Endothelial cell (in vitro differentiated cells): ENCODE measurements at regions not wholly inside any gene's neighbourhood (a gene's known extent, or its start where the extent isn't known, plus 50 kb on each side); places are given as distances from the start of the nearest gene placed in this dataset.

ENCODE experiments used
- DNase-seq: peaks from one replicate; pipeline ENCODE4 v3.0.0; 2021; ENCODE audit warnings: low spot score
- H3K27ac Mint-ChIP-seq: one replicate; pipeline ENCODE4 v1.8.0; 2021; ENCODE audit warnings: mixed read lengths, inconsistent platforms; ENCODE audit not compliant: unreplicated experiment
- H3K27me3 Mint-ChIP-seq: one replicate; pipeline ENCODE4 v1.8.0; 2021; ENCODE audit warnings: mild to moderate bottlenecking, moderate library complexity, mixed read lengths, inconsistent platforms; ENCODE audit not compliant: unreplicated experiment
- H3K36me3 Mint-ChIP-seq: one replicate; pipeline ENCODE4 v1.8.0; 2021; ENCODE audit warnings: mild to moderate bottlenecking, low read depth, mixed read lengths, inconsistent platforms; ENCODE audit not compliant: unreplicated experiment
- H3K4me1 Mint-ChIP-seq: one replicate; pipeline ENCODE4 v1.8.0; 2021; ENCODE audit warnings: mild to moderate bottlenecking, mixed read lengths, inconsistent platforms; ENCODE audit not compliant: unreplicated experiment
- H3K4me3 Mint-ChIP-seq: one replicate; pipeline ENCODE4 v1.8.0; 2021; ENCODE audit warnings: mild to moderate bottlenecking, mixed read lengths, inconsistent platforms; ENCODE audit not compliant: unreplicated experiment
- H3K9me3 Mint-ChIP-seq: one replicate; pipeline ENCODE4 v1.8.0; 2021; ENCODE audit warnings: mixed read lengths, inconsistent platforms; ENCODE audit not compliant: unreplicated experiment
- CTCF ChIP-seq: fragments of 200-600 bp; sonication (generic); IDR thresholded peaks from one replicate; pipeline ENCODE4 v1.5.0; 2021; ENCODE audit warnings: antibody characterized with exemption; ENCODE audit not compliant: unreplicated experiment

DNA sequence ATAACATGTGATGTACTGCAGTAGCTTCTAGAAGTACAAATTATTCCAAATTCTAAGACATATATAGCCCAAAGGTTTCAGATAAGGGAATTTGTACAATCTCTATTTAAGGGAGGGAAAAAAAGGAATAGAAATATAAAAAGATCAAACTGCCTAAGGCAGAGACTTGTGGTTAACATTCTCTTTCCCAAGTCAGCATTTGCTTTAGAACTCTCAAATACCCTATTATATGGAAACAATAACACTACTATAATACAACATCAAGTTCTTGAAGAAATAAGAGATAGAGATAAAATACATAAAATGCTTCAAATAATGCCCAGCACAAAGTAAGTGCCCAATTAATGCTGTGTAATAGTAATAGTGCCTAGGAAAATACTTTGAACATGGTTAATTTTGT lies 123.1 kb downstream of the CRPPA start:
- no peak for TF ChIP-seq CTCF
- Mint-ChIP-seq H3K4me1 (peaks cover 37% of the 10 kb centered on the region), H3K36me3 (no peaks in the 10 kb centered on the region), H3K4me3 (no peak overlapping the region), H3K27me3 (no peaks in the 10 kb centered on the region), H3K9me3 (no peaks in the 10 kb centered on the region), H3K27ac (no peak overlapping the region)
- no peak for DNase-seq

DNA sequence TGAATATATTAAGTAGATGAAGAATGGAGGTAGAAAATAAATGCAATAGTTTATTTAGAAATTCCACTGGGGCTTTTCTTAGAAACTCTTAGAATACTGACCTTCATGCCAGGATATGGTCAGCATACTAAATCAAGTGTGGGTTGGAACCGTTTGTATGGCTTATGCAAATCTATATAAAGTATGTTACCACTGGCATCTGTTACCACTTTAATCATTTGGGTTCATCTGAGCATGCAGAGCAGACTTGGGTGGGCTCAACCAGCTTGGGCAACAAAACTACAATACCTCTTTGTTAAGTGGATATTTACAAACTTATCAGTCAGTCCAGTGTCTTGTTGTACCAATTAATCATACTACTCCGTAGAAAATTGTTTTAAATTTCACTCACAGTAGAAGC lies 125.8 kb downstream of the CRPPA start:
- no peaks in the 10 kb centered on the region for H3K36me3 Mint-ChIP-seq
- no peak for DNase-seq
- H3K27ac Mint-ChIP-seq = no peak overlapping the region
- peaks cover 47% of the 10 kb centered on the region for H3K4me1 Mint-ChIP-seq
- no peak overlapping the region for H3K4me3 Mint-ChIP-seq
- TF ChIP-seq CTCF = no peak
- H3K9me3 Mint-ChIP-seq = no peaks in the 10 kb centered on the region
- H3K27me3 Mint-ChIP-seq = no peaks in the 10 kb centered on the region

GRCh38 chr7:16293669-16294425 lies 127.5 kb downstream of the CRPPA start:
- DNase-seq = no peak
- Mint-ChIP-seq H3K27ac (no peak overlapping the region), H3K4me3 (no peak overlapping the region), H3K4me1 (peaks cover 50% of the 10 kb centered on the region), H3K9me3 (no peaks in the 10 kb centered on the region), H3K36me3 (no peaks in the 10 kb centered on the region), H3K27me3 (no peaks in the 10 kb centered on the region)
- no peak for TF ChIP-seq CTCF

- no peak for TF ChIP-seq CTCF
- no peak overlapping the region for H3K27ac Mint-ChIP-seq
- no peak overlapping the region for H3K4me3 Mint-ChIP-seq
Measured at GRCh38 chr7:16284581-16284980, 136.8 kb downstream of the CRPPA start.

GRCh38 chr7:16278167-16278787 lies 143.1 kb downstream of the CRPPA start:
- DNase-seq = no peak
- no peaks in the 10 kb centered on the region for H3K4me1 Mint-ChIP-seq
- no peaks in the 10 kb centered on the region for H3K27me3 Mint-ChIP-seq
- no peak overlapping the region for H3K4me3 Mint-ChIP-seq
- H3K27ac Mint-ChIP-seq = no peak overlapping the region
- TF ChIP-seq CTCF = no peak
- H3K36me3 Mint-ChIP-seq = no peaks in the 10 kb centered on the region
- no peaks in the 10 kb centered on the region for H3K9me3 Mint-ChIP-seq

More at GRCh38 chr7:16284581-16284980, 136.8 kb downstream of the CRPPA start:
- H3K27me3 Mint-ChIP-seq = no peaks in the 10 kb centered on the region
- no peaks in the 10 kb centered on the region for H3K36me3 Mint-ChIP-seq
- H3K9me3 Mint-ChIP-seq = no peaks in the 10 kb centered on the region
- DNase-seq = no peak
- no peaks in the 10 kb centered on the region for H3K4me1 Mint-ChIP-seq
